NCI-H1092 treated with DMSO at 0.1 percent for 48 hours (cell line): ENCODE measurements at regions not wholly inside any gene's neighbourhood (a gene's known extent, or its start where the extent isn't known, plus 50 kb on each side); places are given as distances from the start of the nearest gene placed in this dataset.
"Not testable (repeated sequence)": the region's sequence is repeated elsewhere in the genome, so short reads cannot be mapped to it uniquely, and the experiment has no call there.

Experiments used
- DNase-seq: peaks from one replicate; lab custom pipeline; 2025; lab: John Stamatoyannopoulos, UW

DNA sequence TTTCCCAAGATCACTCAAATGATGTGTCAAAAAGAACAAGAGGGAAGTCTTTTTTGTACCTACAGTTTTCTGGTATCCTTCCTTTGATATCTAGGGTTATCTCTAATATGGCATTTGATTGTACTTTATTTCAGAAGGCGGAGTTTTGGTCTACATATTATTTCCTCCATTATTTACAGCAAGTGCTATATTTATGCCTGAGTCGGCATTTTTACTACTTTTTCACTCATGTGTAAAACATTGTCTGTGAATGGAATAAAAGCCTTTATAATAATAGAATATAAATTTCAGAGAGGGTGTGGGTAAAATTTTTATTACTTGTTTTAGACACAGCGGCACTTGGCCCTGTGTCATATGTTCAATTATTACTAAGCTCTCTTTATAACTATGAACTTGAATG lies 398.4 kb downstream of the BCKDHB start:
- no peak for DNase-seq

DNA sequence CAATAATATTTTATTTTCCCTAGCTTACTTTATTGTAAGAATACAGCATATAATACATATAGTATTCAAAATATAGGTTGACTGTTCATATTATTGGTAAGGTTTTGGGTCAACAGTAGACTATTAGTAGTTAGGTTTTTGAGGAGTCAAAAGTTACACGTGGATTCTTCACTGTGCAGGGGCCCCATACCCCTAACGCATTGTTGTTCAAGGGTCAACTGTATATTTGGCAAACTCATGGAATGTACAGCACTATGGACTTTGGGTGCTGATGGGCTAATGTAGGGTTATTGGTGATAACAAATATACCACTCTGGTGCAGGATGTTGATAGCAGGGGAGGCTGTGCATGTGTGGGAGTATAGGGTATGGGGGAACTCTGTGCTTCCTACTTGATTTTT lies 397.2 kb downstream of the BCKDHB start:
- DNase-seq: no peak

DNA sequence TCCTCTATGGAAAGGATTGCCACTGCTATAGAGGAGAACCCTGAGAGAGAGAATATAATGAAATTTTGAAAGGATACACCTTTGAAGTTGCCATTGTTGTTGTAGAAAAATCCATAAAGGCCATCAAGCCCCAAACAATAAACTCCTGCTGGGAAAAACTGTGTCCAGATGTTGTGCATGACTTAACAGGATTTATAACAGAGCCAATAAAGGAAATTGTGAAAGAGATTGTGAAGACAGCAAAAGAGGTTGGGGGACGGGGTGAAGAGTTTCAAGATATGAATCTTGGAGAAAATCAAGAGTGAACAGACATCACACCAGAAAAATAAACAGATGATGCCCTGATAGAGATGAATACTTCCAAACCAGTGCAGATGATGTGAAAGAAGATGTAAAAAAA lies 396.4 kb downstream of the BCKDHB start:
- DNase-seq: no peak

DNA sequence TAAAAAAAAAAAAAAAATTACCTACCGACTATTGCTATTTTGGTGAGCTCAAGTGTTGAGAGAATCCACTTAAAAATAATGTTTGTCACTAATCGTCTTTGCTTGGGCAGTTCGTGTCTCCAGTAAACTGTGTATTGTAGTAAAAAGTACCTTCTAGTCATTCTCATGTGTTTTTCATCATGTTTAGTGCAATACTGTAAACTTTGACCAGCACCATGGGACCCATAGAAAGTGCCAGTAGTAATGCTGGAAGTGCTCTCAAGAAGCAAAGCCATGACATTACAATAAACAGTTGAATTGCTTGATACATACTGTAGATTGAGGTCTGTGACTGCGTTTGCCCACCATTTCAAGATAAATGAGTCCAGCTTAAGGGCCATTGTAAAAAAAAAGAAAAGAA lies 395.2 kb downstream of the BCKDHB start:
- no peak for DNase-seq

DNA sequence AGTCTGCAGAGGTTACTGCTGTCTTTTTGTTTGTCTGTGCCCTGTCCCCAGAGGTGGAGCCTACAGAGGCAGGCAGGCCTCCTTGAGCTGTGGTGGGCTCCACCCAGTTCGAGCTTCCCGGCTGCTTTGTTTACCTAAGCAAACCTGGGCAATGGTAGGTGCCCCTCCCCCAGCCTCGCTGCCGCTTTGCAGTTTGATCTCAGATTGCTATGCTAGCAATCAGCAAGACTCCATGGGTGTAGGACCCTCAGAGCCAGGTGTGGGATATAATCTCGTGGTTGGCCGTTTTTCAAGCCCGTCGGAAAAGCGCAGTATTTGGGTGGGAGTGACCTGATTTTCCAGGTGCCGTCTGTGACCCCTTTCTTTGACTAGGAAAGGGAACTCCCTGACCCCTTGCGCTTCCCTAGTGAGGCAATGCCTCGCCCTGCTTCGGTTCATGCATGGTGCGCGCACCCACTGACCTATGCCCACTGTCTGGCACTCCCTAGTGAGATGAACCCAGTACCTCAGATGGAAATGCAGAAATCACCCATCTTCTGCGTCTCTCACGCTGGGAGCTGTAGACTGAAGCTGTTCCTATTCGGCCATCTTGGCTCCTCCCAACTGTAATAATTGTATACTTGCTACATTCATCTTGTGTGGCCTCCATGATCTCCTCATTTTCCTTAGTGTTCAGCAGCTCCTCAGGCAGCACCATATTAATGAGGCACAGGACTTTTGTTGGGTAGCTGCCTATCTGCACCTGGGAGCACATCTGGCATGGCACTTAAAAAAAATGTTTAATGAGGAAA lies 391.4 kb downstream of the BCKDHB start:
- DNase-seq: not testable (repeated sequence)

DNA sequence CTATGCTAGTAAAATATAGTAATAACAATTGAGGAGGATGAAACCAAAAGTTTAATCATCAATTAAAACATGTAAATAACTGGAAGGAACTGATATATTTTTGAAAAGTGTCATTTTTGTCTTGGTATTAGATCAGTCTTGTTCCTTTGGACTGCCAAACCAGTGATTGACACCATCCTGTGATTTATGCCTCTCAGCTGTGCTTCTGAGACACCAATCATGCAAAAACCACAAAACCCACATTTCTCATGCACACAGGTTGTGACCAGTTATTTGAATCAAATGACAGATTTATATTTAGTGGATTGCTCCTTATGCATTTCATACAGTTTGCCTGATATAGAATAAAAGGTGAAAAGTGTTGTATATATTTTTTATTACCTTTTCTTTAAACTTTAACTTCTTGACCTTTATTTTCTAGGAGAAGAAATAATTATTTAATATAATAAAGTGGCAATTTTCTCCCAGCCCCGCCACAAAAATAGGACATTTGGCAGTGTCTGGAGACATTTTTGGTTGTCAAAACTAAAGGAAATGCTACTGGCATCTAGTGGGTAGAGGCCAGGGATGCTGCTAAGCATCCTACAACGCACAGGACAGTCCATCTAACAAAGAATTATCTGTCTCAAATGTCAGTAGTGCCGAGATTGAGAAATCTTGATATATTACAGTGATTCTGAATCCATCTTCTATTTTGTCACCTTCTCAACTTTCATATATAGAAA lies 383.6 kb downstream of the BCKDHB start:
- no peak for DNase-seq

DNA sequence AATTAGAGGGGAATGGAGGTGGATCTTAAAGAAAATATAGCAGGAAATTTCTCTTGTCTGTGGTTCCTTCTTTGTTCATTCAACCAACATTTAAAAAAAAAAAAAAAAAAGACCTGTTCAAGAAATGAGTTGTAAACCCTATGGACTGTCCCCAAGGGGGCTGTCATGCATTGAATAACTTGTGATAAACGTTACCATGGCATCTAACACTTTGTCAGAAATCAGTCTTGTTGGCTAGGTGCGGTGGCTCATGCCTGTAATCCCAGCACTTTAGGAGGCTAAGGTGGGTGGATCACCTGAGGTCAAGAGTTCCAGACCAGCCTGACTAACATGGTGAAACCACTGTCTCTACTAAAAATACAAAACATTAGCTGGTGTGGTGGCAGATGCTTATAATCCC lies 381.7 kb downstream of the BCKDHB start:
- DNase-seq: no peak

DNA sequence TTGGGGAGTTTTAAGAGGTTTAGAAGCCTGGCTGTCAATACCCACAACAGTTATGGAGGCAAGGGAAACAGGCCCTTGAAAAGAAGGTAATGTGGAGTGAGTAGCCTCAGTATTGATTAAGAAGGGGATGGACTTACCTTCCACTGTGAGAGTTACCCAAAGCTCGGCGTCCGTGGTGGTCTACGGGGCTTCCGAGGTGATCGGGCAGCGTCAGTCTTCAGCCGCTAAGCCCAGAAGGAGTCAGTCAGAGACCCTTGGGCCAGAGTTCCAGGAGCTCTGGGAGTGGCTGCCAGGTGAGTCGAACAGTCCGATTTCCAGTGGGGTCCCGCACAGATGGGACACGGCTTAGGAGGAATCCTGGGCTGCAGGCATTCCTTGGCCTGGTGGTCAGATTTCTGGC lies 379.0 kb downstream of the BCKDHB start:
- not testable (repeated sequence) for DNase-seq

DNA sequence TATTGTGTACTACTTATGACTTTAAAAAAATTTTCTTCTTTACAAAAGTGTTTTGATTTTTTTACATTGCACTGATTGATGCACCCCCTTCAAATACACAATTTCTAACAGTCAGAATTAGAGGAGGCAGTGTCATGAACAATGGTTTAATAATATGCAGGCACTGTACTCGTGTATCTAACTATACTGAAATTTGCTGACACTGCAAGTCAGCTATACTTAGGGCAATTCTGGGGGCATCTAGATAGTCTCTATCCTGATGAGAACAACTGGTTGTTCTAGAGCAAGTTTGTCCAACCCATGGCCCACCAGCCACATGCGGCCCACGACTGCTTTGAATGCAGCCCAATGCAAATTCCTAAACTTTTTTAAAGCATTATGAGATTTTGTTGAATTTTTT lies 375.6 kb downstream of the BCKDHB start:
- no peak for DNase-seq

DNA sequence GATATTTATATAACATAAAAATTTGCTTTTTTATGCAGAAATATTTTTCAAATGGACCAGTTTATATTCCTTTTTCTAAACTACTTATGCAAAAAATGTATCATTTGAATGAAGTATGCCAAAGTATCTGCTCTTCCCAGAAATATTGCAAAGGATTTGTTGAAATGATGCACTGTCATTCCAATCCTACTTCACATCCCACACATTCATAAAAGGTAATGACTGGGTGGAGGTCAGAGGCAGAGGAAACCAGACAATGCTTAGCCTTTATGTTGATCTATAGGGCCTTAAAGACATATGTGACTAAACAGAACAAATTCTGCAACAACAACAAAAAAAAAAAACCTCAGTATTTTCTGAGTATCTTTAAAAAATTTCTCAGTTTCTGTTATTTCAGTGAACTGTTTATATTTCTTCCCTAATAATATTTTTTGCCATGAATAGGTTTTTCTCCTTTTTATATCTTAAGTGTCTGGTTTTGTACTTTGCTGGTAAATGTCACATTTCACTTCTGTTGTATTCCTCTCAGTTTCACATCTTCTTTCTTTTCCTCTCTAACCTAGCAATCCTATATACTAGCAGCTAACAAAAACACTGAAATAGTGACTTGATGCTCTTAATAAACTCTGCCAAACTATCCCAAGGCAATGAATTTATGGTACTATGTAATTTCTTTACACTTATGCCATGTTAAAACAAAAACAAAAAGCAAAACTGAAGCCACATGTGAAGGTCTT lies 374.1 kb downstream of the BCKDHB start:
- no peak for DNase-seq

DNA sequence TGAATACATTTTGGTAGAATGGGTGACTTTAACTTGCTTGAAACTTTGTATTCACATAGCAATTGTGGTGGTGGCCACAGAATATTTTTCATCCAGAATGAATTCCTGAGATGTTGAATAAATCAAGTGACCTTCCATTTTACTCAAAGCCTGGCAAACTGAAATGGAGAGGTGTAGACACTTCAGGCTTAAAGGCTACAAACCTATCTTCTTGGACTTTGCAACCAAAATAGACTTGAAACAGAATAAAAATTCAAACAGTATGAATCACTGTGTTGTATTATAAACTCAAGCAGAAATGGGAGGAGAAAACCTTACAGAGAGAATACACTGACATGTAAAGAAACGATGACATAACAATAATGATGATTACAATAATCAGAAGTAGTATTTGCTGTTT lies 371.6 kb downstream of the BCKDHB start:
- no peak for DNase-seq

DNA sequence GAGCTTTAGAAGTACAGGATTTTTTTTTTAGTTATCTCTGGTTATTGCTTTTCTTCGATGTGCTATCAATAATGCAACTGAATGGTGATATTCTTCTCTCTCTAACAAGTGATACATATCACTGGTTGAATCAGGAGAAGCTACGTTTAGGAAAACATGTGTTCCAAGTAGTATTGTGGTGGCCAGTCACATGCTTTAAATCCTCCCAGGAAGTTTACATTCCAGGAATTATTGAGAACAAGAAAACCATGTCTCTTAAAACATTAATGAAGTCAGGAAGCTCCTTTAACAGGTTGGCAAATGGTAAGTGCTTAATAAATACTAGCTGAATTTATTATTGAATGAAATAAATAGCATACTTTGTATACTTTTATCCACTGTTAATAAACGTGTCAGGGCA lies 371.1 kb downstream of the BCKDHB start:
- DNase-seq: no peak

DNA sequence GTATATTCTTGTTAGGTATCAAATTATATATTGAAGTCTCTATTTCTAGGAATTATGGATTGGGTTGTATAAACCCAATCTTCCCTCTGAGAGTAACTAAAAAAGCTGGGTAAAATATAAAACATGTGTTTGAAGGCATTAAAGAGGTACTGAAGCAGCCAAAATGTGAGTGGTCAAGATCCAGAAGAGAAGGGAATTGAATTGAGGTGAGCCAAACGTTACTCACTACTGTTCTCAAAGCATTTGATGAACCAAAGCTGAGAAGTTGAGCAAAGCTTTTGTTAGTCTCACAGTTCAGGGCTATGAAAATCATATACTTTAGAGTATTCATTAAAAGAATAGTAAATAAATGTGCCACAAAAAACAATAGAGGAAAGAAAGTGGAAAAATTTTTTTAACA lies 365.8 kb downstream of the BCKDHB start:
- no peak for DNase-seq

DNA sequence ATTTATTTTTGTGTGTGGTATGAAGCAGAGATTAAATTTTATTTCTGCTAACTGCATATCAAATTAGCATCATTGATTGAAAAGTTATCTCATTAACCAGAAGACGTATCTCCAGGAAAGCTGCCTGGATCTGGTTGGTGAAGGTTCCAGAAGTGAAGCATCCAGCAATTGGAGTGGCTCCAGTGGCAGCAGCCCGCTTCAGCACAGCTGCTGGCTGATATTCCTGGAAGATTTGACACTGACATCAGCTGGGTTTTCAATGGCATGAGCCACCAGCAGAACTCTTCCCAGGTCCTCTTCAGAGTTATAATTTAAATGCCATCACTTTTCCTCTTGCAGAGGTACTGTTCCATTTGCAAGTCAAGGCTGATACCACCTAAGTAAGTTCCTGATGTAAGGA lies 363.5 kb downstream of the BCKDHB start:
- DNase-seq: no peak

DNA sequence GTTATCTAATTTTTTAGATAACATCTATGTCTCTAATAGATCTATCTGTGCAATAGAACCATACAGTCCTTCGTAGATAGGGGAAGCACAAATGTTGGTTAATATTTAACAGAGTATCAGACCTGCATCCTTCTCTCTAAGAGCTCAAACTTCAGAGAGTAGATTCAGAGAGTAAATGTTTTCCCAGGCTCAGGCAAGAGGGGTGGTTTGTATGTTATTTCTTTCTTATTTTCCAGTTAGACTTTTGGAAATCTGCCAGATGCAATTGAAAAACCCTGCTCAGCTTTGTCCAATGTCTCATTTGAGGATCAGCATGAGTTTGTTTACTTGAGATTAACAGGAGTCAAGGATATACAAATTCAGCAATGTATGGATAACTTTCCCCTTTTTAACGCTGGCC lies 361.9 kb downstream of the BCKDHB start:
- no peak for DNase-seq

DNA sequence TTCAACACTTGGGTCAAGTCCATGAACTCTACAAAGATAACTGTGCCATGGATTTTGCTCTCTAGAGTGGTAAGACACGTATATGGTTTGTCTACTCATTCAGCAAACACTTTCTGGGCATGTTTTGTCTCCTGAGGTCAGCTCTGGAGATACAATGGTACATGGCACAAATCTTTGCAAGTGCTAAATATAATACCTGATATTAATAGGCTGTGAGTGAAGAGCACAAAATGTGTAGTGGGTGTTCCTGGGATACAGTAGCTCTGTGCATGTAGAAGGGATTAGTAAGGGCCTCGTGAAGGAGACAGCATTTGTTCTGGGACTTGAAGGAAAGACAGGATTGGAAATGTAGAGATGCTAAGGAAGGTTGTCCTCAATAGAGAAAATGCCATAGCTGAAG lies 360.9 kb downstream of the BCKDHB start:
- DNase-seq: no peak

DNA sequence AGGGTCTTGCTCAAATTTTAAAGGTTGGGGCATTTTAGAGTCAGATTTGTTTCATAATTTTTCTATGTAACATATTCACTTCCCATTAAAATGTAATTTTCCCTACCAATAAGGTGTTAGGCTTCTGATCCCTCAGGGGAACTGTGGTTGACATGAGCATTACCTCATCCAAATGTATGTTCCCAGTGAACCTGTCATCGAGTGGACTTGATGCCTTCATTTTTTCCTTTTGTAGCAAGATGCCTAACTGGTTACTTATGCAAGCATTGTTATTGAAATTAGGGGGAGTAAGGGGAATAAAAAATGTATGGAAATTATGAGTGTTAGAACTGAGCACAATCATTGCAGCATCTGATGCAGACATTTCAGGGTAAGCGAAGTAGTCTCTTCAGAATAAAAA lies 360.5 kb downstream of the BCKDHB start:
- no peak for DNase-seq

DNA sequence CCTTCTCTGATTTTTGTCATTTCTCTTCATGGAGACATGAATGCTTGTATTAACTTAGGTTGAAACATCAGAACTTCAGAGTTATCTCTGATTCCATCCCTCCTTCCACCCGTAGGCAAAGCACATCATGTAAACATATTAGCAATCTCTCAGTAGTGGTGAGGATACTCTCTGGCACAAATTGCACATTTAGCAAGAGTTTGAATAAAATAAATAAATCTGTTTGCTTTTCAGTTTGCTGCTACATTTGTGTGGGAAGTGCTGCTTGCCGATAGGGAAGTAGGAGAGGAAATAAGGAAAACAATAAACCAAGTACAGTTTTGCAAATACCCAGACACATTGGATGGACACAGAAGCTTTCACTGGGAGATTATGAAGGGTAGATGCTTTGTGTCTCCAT lies 359.0 kb downstream of the BCKDHB start:
- DNase-seq: no peak

DNA sequence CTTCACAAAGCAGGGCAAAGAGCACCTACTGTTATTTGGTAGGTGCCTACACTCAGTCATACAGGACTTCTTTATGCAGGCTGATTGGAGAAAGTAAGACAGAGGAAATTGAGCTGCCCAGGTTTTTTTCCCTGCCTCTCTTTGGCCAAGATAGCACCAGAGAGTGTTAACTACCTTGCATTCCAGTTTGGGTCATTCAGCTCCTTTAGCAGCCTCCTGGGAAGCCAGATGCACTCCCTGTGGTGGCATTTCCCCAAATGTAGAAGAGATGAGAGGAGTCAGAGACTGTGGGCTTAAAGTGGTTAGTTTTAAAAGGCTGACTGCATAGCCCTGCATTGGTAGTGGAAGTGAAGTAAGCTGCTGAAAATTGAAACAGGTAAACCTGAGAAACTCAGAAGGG lies 358.4 kb downstream of the BCKDHB start:
- DNase-seq: no peak

DNA sequence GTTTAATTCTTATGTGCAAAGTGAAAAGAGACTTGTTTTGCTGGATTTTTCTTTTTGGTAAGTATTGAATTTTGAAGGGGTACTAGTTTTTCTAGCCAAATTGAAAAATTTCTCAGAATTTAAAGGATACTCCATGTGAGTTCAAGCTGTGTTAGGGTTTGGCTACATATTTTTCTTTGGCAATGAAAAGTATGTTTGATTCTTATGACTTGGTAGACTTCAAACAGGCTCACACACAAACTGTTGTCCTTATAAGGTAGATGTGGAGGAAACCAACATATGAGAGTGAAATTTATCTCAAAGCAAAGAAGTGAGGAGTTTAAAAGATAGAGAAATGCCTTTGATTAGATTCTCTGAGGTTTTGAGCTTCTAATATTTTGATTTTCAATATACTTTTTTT lies 356.7 kb downstream of the BCKDHB start:
- DNase-seq: no peak

DNA sequence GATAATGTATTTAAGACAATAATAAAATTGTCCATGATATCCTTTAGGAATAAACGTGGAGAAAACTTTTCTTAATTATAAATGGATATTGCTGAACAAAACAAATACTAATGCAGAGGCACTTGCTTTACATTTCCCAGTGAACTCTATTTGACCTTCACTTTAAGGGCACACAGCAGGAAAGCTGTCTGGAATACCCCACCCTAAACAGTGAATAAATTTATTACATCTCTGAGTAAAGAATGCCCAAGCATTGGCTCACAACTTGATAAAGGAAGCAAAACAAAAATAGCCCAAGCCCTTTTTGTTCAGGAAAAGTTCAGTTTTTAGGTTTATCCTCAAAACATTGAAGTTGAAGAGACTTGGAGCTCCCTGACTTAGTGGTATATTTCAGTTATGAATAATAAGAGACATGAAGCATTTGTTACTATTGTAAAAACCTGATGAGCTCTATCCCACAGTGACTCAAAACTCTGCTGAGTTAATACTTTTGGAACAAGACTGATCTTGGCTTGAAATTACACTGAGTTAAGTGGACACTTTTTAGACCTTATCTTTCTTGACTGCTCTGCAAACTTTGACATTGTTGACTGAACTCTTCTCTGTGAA lies 353.9 kb downstream of the BCKDHB start:
- no peak for DNase-seq

DNA sequence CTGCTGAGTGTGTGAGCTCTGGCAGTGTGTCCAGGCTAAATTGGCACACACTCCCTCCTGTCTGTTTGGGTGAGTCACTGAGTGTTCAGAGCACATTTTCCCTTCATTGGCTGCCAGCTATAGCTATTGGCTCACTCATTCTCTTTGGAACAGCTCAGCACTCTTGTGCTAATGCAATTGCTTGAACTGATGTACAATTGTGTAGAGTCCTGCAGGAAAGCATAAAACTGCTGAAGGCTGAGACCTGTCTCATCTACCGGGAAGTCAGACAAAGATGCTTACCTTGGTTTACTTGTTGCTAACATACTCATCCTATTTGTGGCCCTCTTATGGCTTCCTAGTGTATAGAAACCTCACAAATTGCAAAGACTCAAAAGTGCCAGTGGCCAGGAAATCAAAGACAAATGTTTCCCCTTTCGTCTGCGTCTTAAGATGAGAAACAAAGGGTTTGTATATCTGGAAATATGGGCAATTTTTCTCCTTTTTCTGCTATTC lies 351.0 kb downstream of the BCKDHB start:
- no peak for DNase-seq
